ENCODE measurements at regions not wholly inside any gene's neighbourhood (a gene's known extent, or its start where the extent isn't known, plus 50 kb on each side); places are given as distances from the start of the nearest gene placed in this dataset.

DNA sequence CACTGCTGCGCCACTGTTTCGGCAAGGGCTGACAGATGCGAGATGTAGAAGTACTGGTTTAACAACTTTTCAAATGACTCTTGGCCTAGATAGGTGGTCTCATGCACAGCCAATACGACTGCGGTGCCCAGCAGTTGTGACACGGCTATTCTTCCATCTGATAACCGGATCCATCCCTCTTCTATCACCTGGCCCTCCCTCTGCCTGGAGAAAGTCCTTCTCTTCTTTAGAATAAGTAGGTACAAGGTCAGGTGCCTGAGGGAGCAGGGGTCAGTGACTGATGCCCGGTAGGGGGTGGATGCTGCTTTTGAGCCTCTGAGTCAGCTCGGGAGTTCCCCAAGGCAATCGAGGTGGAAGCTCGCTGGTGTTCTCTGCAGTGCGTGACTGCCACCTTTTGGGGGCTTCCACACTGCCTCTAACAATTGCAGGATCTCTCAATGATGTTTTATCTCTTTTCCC lies 166.8 kb upstream of the GRIK2 start:
- DNase-seq: no peak

DNA sequence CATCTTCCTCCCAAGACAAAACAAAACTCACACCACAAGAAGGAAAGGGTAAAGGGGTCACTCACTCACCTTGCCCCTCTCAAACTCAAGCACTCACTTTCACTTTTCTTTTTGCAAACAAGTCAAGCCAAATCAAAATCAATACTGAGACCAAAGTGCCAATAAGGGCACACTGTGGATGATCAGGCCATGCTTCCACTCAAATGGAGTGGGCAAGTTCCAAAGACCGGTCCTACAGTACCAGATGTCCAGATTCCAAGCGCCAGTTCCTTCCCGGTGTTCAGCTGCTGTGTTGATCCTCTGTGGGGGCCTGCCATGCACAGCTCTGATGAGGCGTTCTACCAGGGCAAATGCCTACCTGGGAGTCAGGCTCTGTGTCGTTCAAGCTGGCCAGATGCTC lies 162.6 kb upstream of the GRIK2 start:
- no peak for DNase-seq

- no peak for DNase-seq
Measured at GRCh38 chr6:101231606-101232235, 161.8 kb upstream of the GRIK2 start.

DNA sequence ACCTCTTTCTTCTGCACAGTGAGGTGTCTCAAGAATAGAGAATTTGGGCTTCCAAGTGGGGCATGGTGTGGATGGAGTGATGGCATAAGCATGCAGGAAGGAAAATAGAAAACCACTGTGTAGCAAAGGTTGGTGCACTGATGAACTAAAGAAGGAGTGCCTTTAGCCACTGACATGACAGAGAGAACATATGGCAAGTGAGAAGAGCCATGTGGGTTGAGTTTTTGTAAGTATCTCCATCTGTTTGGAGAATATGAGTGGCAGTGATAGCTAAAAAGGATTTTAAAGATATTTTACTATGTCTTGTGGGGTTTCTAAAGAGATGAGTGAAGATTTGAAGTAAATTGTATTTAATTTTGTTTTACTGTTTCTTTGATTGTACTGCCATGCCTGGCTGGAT lies 160.5 kb upstream of the GRIK2 start:
- no peak for DNase-seq

DNA sequence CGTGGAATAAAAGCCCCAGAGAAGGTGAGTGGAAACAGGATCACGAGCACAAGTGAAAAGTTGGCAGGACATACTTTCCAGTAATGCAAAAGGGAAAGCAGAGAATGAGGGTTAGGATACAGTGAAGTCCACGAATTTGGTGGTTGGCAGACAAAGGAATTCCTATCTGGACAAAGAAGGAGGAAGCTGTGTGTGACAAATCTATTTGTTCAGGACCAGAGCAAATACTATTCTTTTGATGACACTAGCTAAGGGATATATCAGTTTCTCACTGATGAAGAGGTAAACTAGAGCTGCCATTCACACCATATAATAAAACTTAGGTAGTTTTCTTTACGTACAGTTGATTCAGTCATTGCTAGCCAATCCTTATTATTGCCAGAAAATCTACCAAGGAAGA lies 156.8 kb upstream of the GRIK2 start:
- no peak for DNase-seq

DNA sequence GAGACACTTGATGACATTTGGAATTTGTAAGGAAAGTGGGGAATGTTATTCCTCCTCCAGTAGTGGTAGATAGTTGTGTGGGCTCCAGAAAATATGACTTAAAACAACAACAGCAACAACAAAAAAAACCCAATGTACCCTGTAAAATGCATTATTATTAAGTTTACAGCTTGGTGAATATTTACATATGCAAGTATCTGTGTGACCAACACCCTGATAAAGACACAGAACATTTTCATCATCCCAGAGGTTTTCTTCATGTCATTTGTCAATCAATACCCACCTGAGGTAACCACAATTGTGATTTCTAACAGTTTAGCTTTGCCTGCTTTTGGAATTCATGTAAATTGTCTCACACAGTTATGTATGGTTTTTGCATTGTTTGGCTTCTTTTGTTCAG lies 152.1 kb upstream of the GRIK2 start:
- DNase-seq: no peak

DNA sequence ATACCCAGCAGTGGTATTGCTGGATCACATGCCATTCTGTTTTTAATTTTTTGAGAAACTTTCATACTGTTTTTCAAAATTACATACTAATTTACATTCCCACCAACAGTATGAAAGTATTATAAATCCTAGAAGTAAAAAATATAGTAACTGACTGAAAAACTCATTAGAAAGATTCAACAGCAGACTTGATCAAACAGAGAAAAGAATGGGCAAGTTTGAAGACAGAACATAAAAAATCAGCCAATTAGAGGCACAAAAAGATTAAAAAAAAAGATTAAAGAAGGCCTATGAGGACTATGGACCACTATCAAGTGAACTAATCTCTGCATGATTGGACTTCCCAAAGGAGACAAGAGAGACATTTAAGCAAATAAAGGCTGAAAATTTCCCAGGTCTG lies 144.0 kb upstream of the GRIK2 start:
- DNase-seq: no peak

- DNase-seq: no peak
Measured at GRCh38 chr6:101257163-101257562, 136.3 kb upstream of the GRIK2 start.

- no peak for DNase-seq
Measured at GRCh38 chr6:101259505-101259904, 134.0 kb upstream of the GRIK2 start.

- no peak for DNase-seq
Measured at GRCh38 chr6:101263596-101263995, 129.9 kb upstream of the GRIK2 start.

DNA sequence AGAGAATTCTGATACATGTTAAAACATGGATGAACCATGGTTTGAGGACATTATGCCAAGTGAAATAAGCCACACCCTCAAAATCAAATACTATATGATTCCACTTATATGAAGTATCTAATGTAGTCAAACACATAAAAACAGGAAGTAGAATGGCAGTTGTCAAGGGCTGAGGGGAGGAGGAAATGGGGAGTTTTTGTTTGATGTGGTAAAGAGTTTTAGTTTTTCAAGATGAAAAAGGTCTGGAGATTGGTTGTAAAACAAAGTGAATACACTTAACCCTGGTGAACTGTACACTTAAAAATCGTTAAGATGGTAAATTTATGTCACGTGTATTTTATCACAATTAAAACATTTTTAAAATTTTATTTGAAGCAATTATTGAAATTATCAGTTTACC lies 127.4 kb upstream of the GRIK2 start:
- no peak for DNase-seq

DNA sequence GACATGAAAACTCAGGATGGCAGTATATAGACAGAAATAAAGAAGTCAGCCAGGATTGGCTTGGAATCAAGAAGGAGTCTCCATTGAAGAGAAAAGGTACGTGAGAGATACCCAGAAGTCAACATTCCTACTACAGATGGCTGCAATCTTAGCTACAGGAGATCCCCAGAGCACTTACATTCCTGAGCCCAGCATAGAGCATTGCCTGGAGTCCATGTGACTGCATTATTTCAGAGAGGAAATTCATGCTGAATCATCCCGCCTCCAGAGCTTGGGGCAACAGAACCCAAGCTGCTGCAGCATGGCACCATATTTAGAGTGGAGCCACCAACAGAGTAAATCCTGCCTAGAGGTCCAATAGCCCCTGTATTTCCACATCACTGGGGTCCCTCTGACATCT lies 125.0 kb upstream of the GRIK2 start:
- no peak for DNase-seq

- no peak for DNase-seq
Measured at GRCh38 chr6:101275251-101275650, 118.3 kb upstream of the GRIK2 start.

DNA sequence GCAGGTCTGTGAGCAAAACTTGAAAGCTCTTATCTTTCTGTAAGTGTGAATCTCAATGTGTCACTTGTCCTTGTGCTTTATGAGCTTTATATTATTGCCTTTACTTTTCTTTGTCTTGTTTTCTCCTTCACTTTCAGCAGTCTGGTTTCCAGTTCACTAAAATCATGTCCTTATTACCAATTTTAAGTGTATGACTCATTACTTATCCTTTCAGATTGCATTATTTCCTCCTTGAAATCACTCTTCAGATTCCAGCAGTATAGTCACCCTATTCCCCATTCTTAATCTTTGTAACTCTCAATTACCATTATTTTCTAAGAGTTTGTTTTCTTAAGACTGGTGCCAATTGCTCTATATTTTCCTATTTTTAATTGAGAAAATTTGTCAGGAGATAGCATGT lies 117.4 kb upstream of the GRIK2 start:
- DNase-seq: no peak

DNA sequence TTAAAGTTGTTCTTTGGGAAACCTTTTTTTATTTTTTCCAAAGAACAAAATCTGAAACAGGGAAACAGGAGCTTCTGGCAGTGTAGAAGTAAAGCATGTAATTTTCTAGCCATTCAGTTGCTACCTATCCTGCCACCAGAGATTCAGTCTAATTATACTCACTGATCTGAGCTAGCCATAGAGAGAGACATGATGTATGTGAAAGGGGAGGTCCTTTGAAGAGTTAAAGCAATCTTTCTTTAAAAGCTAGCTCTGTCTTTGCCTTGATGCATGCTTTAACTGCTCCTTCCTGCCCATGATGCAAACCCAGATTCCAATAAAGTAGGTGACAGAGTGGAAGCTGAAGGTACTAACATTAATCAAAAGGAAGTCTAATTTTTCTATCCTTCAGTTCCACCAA lies 114.1 kb upstream of the GRIK2 start:
- DNase-seq: no peak

- DNase-seq: no peak
Measured at GRCh38 chr6:101281266-101281665, 112.2 kb upstream of the GRIK2 start.

GRCh38 chr6:101284131-101284530 lies 109.4 kb upstream of the GRIK2 start:
- DNase-seq: no peak

GRCh38 chr6:101286146-101286545 lies 107.4 kb upstream of the GRIK2 start:
- DNase-seq: no peak

GRCh38 chr6:101290346-101290745 lies 103.2 kb upstream of the GRIK2 start:
- DNase-seq: no peak

- DNase-seq: no peak
Measured at GRCh38 chr6:101294051-101294638, 99.4 kb upstream of the GRIK2 start.

GRCh38 chr6:101294676-101295075 lies 98.8 kb upstream of the GRIK2 start:
- no peak for DNase-seq

DNA sequence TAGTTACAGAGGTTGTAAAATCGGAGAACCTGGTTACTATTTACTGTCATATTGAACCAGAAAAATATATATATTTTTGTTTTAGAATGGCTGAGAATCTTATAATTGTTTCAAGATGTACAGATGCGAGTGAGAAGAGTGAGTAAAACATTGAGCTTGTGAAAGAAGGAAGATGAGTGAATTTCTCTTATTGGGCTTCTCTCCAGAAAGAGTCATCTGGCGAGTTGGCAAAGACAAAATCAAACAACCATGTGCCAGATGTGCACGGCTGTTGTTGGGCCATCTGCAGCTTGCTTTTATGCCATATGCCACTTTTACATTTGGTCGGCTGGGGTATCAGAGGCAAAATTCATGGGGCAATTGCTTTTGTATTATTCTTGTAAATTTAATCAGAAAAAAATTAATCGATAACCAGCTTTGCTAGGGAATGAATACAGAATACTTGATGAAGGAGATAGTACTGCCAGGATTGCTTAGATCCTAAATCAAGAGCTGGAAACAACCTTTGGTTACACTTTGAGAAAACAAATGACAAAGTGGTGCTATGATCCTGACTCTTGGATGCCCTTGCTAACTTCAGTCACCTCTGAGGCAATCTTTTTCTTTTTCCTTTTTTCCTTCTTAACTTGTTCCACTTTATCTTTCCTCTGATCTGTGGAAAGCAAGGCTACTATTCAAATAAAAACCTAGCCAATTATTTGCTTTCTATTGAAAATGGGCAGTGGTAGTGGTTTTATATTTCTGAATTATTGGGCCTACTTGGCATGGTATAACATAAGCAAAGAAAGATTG lies 97.1 kb upstream of the GRIK2 start:
- DNase-seq: no peak

- DNase-seq: no peak
Measured at GRCh38 chr6:101302593-101302992, 90.9 kb upstream of the GRIK2 start.

DNA sequence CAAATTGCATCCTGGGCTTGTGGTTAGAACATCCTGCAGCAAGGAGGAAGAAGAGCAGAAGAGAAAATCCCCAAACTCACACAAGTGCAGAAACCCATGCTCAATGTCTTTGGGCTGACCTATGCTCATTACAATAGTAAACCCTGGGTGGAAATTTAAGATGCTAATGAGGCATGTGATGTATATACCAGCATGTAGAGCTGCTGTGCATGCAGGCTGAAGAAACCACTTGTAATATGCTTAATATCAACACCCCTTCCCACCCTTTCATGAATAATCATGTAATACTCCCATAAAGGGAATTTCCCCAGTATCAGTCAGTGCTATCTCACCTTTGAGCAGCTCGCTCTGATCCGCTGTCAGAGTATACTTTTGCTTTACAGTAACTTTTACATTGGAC lies 90.0 kb upstream of the GRIK2 start:
- no peak for DNase-seq

All from NCI-H2081 treated with DMSO at 0.1 percent for 48 hours (cell line).